Kasumi-1 (cell line): ENCODE measurements at regions not wholly inside any gene's neighbourhood (a gene's known extent, or its start where the extent isn't known, plus 50 kb on each side); places are given as distances from the start of the nearest gene placed in this dataset.

Experiments
- DNase-seq, 2 experiments: peaks; one replicate each; lab custom pipeline; 2025; lab: John Stamatoyannopoulos, UW

DNA sequence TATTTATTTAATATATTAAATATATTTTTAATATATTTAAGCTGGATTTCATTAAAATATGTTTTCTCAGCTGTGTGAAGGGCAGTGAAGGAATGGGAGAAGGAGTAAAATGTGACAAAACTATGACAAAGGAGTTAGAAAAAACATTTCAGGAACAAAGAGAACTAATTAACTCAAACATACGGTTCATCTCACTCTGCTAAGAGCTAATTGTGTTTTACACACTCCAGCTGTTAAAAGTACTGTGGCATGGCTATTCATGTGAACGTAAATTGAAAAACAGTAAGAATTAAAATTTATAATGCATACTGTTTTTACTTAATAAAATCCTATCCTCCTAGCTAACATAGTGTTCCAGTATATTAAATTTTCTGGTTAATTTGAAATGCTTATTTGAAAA lies 262.5 kb upstream of the GNAI1 start:
- DNase-seq, result no peak

GRCh38 chr7:79868010-79868409 lies 266.6 kb upstream of the GNAI1 start:
- DNase-seq, result no peak

DNA sequence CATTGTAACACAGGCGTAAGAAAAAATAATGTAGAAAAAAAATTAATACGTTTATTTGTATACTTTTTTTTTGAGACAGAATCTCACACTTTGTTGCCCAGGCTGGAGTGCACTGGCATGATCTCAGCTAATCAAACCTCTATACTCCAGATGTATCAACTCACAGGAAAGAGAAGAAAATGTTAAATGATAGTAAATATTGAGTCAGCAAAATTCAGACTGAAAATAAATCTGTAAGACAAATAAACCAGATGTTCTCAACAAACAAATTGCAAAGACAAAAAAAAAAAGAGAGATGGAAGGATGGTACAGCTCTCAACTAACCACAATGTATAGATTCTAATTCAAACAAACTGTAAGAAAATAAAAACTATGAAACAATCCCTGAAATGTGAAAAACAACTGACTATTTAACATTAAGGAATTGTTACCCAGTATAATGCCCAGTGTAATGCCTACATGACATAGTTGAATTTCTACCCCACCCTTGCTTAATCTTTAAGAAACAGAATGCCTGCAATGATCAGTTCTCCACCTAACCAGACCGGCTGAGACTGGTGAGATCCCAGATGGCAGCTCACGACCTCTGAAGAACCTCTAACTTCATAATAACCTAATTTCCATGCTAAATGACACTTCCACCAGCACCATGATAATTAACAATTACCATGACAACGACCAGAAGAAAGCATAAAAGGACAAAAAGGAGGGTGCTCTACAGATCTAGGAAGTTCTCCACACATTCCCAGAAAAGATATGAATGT lies 272.0 kb upstream of the GNAI1 start:
- no peak for DNase-seq

GRCh38 chr7:79855172-79855571 lies 279.5 kb upstream of the GNAI1 start:
- no peak for DNase-seq

DNA sequence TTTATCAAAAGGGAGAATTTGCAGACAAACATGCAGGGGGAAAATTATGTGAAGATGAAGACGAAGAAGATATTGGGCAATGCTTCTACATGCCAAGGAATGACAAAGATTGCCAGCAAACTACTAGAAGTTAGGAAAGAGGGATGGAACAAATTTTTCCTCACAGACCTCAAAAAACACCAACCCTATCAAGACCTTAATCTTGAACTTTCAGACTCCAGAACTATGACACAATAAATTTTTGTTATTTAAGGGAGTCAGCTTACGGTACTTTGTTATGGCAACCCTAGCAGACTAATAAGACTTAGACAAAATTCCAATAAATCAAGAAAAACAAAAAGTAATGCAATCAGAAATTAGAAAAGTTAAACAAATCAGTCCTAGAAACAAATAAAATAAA lies 280.0 kb upstream of the GNAI1 start:
- no peak for DNase-seq

DNA sequence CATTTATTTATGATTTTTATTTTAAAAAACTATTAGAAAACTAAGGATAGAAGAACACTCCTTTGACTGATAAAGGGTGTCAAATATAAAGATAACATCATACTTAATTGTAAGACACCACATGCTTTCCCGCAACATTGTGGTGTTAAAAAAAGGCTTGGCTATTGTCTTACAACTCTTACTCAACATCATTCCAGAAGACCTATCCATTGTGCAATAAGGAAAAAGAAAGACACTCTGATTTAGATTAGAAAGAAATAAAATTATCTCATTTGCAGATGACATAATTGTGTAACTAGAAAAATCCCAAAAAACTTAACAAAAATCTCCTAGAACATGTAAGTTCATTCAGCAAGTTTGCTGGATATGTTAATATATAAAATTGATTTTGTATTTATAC lies 296.7 kb upstream of the GNAI1 start:
- no peak for DNase-seq

GRCh38 chr7:79833616-79834015 lies 301.0 kb upstream of the GNAI1 start:
- DNase-seq, result no peak

- DNase-seq, result no peak
Observed at GRCh38 chr7:79828866-79829265, 305.8 kb upstream of the GNAI1 start.

DNA sequence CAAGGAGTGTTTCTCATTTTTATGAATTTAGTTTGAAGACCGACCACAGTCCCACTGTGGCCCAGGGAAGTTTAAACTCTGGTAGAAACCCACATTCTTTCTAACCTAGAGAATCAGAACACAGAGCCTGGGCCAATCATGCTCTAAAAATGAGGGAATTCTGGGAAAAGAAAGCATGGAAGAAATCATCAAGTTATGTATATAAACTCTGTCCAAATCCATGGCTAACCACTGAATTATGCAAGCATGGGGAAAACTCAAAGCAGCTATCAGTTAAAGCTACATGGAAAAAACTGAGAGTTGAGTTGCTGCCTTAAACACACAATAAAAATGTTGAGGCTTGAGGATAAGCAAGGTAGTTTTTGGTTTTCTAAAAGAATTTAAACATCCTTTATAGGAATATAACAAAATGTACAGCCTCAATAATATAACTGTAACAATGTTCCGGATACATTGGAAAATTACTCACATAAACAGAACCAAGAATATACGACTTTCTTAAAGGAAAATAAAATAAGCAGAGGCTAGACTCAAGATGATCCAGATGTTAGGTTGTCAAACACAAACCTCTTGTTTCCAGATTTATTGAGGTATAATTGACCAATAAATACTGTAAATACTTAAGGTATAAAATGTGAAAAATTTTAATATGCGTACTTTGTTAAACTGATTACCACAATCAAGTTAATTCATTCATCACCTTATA lies 311.2 kb upstream of the GNAI1 start:
- no peak for DNase-seq

DNA sequence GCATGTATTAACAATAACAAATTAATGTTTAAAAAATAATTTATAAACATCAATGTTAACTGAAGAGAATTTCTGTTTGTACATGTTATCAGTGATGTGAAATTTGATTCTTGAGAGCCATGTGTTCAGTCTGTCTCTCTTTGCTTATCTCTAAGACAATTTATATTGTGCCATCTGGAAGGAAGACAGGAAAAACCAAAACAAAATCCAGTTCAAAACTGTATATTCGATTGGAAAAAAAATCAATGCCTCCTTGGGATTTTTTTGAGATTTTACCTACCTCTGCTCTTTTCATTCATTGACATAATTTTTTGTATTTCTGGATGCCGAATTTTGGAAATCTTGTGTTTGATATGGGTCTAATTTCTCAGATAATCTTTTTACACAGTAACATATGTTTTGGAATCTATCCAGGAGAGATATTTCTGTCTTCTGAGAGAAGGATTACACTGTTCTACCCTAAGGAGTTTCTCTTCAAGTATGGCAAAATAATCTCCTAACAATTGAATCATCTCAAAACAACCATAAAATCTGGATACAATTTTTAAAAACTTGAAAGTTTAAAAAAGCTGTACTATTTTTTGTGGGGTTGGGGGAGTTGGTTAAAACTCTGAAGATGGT lies 311.9 kb upstream of the GNAI1 start:
- DNase-seq, result no peak

GRCh38 chr7:79820387-79820786 lies 314.2 kb upstream of the GNAI1 start:
- DNase-seq, result no peak

GRCh38 chr7:79810916-79811315 lies 323.7 kb upstream of the GNAI1 start:
- DNase-seq, result no peak

DNA sequence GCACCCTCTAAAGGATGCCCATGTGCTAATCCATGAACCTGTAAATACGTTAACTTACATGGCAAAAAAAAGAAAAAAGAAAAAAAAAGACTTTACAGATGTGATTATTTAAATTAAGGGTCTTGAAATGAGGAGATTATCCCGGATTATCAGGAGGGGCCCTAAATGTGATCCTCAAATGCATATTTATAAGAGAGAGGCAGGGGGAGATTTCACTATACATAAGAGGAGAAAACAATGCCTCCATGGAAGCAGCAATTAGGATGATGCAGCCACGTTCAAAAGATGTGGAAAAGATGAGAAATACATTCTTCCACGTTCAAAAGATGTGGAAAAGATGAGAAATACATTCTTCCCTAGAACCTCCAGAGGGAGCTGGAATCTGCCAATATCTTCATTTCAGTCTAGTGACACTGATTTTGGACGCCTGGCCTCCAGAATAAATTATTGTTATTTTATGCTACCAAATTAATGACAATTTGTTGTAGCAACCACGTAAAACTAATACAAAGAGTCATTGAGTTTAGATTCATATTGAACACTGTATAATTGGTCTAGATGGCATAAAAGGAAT lies 328.4 kb upstream of the GNAI1 start:
- DNase-seq, result peak in 1 of 2 experiments; percentile 22

DNA sequence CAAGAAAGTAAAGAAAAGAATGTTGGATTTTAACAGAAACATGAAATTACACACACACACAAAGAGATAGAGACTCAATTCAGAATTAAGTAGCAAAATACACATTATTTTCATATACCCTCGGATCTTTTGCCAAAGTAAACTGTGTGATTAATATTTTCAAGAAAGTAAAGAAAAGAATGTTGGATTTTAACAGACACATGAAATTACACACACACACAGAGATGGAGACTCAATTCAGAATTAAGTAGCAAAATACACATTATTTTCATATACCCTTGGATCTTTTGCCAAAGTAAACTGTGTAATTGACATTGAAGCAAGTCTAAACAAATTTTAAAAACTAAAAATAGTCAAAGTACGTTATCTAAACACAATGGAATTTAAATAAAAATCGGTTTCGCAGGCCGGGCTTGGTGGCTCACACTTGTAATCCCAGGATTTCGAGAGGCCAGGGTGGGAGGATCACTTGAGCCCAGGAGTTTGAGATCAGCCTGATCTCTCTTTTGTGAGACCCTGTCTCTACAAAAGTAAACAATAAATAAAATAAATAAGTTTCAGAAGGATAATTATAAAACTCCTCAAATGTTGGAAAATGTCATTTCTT lies 337.3 kb upstream of the MAGI2 start:
- no peak for DNase-seq

GRCh38 chr7:79789584-79790345 lies 336.3 kb upstream of the MAGI2 start:
- no peak for DNase-seq

- no peak for DNase-seq
Observed at GRCh38 chr7:79787623-79788022, 334.2 kb upstream of the MAGI2 start.

- DNase-seq, result no peak
Observed at GRCh38 chr7:79787096-79787495, 333.6 kb upstream of the MAGI2 start.

DNA sequence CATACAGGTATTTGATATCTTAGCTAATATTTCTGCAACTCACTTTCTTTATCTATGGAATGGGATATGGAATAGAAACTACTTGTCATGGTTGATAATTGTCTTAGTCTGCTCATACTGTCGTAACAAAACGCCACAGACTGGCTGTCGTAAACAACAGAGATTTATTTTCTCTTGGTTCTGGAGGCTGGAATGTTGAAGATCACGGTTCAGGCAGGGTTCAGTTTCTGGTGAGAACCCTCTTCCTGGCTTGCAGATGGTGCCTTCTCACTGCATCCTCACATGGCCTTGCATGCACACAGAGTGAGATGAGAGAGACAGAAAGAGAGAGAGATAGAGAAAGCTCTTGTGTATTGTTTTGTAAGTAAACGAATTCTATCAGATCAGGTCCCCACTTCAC lies 332.7 kb upstream of the MAGI2 start:
- DNase-seq, result no peak

DNA sequence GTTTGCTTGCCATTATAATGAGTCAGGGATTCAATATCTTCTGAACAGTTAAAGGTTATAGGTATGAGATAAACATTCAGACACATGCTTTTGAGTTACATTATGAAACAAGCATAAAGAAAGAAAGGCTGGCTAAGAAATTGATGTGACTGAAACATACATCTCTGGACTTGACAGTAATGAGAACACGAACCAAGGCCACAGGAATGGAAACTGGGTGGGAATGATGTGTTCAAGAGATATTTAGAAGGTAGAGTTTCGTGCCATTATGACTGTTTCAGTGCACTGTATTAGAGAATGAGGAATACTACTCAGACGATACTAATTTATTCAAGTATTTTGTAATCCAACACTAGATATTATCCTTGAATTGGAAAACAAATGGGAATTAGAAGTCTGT lies 332.1 kb upstream of the MAGI2 start:
- no peak for DNase-seq

- no peak for DNase-seq
Observed at GRCh38 chr7:79782906-79783305, 329.4 kb upstream of the MAGI2 start.

- DNase-seq, result no peak
Observed at GRCh38 chr7:79782256-79782655, 328.8 kb upstream of the MAGI2 start.

DNA sequence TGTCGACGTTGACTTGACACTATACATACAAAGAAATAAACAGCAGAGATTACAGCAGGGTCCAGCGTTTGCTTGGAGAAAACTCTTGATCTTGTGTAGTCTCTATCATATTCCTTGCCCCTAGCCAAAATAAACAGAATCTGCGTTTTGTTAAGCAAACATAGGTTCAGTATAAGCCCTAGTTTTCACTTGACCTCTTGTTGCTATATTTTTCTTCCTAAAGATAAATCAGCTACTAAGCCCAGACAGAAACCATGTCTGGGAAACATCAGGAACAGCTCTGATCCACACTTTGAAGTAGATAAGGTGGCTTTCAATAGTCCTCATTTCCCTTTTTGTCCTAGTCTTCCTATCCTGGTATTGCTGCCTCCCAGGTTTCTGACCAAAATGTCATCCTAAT lies 328.2 kb upstream of the MAGI2 start:
- no peak for DNase-seq
